Pancreas (tissue), 10 donors: ENCODE measurements at regions not wholly inside any gene's neighbourhood (a gene's known extent, or its start where the extent isn't known, plus 50 kb on each side); places are given as distances from the start of the nearest gene placed in this dataset.

ENCODE experiments used
- ATAC-seq, 4 donors: fragments of 200-7000 bp; cut with Tn5 transposase; one replicate each; pipeline versions ENCODE4 v1.8.0 to v1.9.1; 2020; ENCODE audit warnings: mild to moderate bottlenecking in 4 of 4, moderate library complexity in 4 of 4
- DNase-seq, 6 donors: peaks; one replicate each; pipeline ENCODE4 v3.0.0-alpha.2; 2020
- FAIRE-seq: peaks from 2 replicates; lab custom pipeline; 2012; peaks lifted over from hg19 to GRCh38; lab: Jason Lieb, UNC
- H3K27ac ChIP-seq, 4 donors: fragments of 200-600 bp; sonication (generic); 1 replicate in 3 of 4; 2 replicates in 1 of 4; pipeline versions ENCODE4 v1.5.0 to v1.8.0; 2020
- H3K27me3 ChIP-seq, 4 donors: fragments of 200-600 bp; one replicate each; pipeline ENCODE4 v1.8.0; 2021
- H3K36me3 ChIP-seq, 3 donors: fragments of 200-600 bp; sonication (generic) in 1 of 3; one replicate each; pipeline versions ENCODE4 v1.5.0 to v1.8.0; 2020 to 2021
- H3K4me1 ChIP-seq, 3 donors: fragments of 200-600 bp; one replicate each; pipeline ENCODE4 v1.8.0; 2021
- H3K4me3 ChIP-seq, 4 donors: fragments of 200-600 bp; sonication (generic) in 2 of 4; one replicate each; pipeline versions ENCODE4 v1.5.0 to v1.8.0; 2020 to 2021
- H3K9me3 ChIP-seq, 4 donors: fragments of 200-600 bp; one replicate each; pipeline ENCODE4 v1.8.0; 2021
- CTCF ChIP-seq, 4 donors: fragments of 200-600 bp; sonication (generic) in 3 of 4; IDR thresholded peaks; one replicate each; pipeline versions ENCODE4 v1.5.0 to v1.8.0; 2021; ENCODE audit warnings: antibody characterized with exemption in 4 of 4
- WGBS, 2 donors: extraction: QIAGEN DNeasy Blood & Tissue Kit; methylation state at CpG; one replicate each; pipeline ENCODE4 v1.1.7; 2013; 5-methylcytosine and 5-hydroxymethylcytosine counted together
- intact Hi-C, 3 donors: fragments of 100-400 bp; cut with DNase I; formaldehyde crosslinking; loops; one replicate each; pipeline versions ENCODE4 v1.11.1 to v1.14.2; 2022
- donor health status: healthy with polysubstance abuse.
- donor health status: DM: no; HTN: no; CAD: no; lungs with moderate emphysema.
- donor health status: DM: no; HTN: no; CAD: no.
- donor health status: control.
- donor health status: control.
- donor health status: Bipolar disorder and iron deficiency.
- donor health status: DM: yes; HTN: yes; CAD: no.
- donor health status: DM: no; HTN: no; CAD: no.
- donor health status: DM: no; HTN: no; CAD: no.
- donor health status: DM: yes; HTN: yes; CAD: no.

GRCh38 chr2:125861461-125861860 is 794.5 kb upstream of the GYPC start:
- no peak overlapping the region for H3K27ac ChIP-seq
- H3K4me3 ChIP-seq = no peak overlapping the region
- no peak for TF ChIP-seq CTCF (IDR thresholded peaks at IDR 0.05)
- 49 to 55% methylated on average over 1 of the region's 1 CpG for WGBS, 2 donors
- H3K9me3 ChIP-seq = no peaks in the 10 kb centered on the region
- H3K36me3 ChIP-seq = no peaks in the 10 kb centered on the region
- intact Hi-C loops = no loop called here
- H3K27me3 ChIP-seq = no peaks in the 10 kb centered on the region
- DNase-seq = no peak
- FAIRE-seq = no peak
- H3K4me1 ChIP-seq = no peaks in the 10 kb centered on the region
- no peak for ATAC-seq

GRCh38 chr2:125867908-125868307 is 788.0 kb upstream of the GYPC start:
- no peak for DNase-seq
- Histone ChIP-seq H3K36me3 (no peaks in the 10 kb centered on the region), H3K27ac (no peak overlapping the region), H3K27me3 (no peaks in the 10 kb centered on the region), H3K4me3 (no peak overlapping the region), H3K9me3 (no peaks in the 10 kb centered on the region), H3K4me1 (no peaks in the 10 kb centered on the region)
- no peak for FAIRE-seq
- intact Hi-C loops = no loop called here
- no peak for ATAC-seq
- 63 to 83% methylated on average over 4 of the region's 4 CpGs for WGBS, 2 donors
- TF ChIP-seq CTCF (IDR thresholded peaks at IDR 0.05) = no peak

- TF ChIP-seq CTCF (IDR thresholded peaks at IDR 0.05) = no peak
- WGBS, 2 donors = 45 to 52% methylated on average over 2 of the region's 2 CpGs
- no peaks in the 10 kb centered on the region for H3K4me1 ChIP-seq
- H3K9me3 ChIP-seq = no peaks in the 10 kb centered on the region
- H3K4me3 ChIP-seq = no peak overlapping the region
- H3K27ac ChIP-seq = no peak overlapping the region
- H3K36me3 ChIP-seq = no peaks in the 10 kb centered on the region
- no peak for ATAC-seq
- DNase-seq = no peak
- no peaks in the 10 kb centered on the region for H3K27me3 ChIP-seq
- intact Hi-C loops = no loop called here
- FAIRE-seq = no peak
These were observed 785.7 kb upstream of the GYPC start for GRCh38 chr2:125870264-125870663.

- FAIRE-seq = no peak
These were observed 785.2 kb upstream of the GYPC start for GRCh38 chr2:125870746-125871145.

GRCh38 chr2:125874564-125874963 is 781.4 kb upstream of the GYPC start:
- H3K27ac ChIP-seq = no peak overlapping the region
- WGBS, 2 donors = 47 to 60% methylated on average over 6 of the region's 6 CpGs
- ATAC-seq (no peak), DNase-seq (no peak), FAIRE-seq (no peak)
- H3K4me3 ChIP-seq = no peak overlapping the region
- no peaks in the 10 kb centered on the region for H3K36me3 ChIP-seq
- TF ChIP-seq CTCF (IDR thresholded peaks at IDR 0.05) = no peak
- H3K4me1 ChIP-seq = no peaks in the 10 kb centered on the region
- no peaks in the 10 kb centered on the region for H3K9me3 ChIP-seq
- no peaks in the 10 kb centered on the region for H3K27me3 ChIP-seq
- intact Hi-C loops = no loop called here

More at GRCh38 chr2:125870746-125871145, 785.2 kb upstream of the GYPC start:
- 41 to 54% methylated on average over 1 of the region's 1 CpG for WGBS, 2 donors
- Histone ChIP-seq H3K36me3 (no peaks in the 10 kb centered on the region), H3K4me3 (no peak overlapping the region), H3K9me3 (no peaks in the 10 kb centered on the region), H3K4me1 (no peaks in the 10 kb centered on the region), H3K27me3 (no peaks in the 10 kb centered on the region), H3K27ac (no peak overlapping the region)
- no peak for DNase-seq
- ATAC-seq = no peak
- intact Hi-C loops = no loop called here
- TF ChIP-seq CTCF (IDR thresholded peaks at IDR 0.05) = no peak
